PC-3 (cell line): ENCODE measurements at regions not wholly inside any gene's neighbourhood (a gene's known extent, or its start where the extent isn't known, plus 50 kb on each side); places are given as distances from the start of the nearest gene placed in this dataset.

Source experiments
- ATAC-seq: fragments of 200-7000 bp; cut with Tn5 transposase; 2 replicates; pipeline ENCODE4 v1.9.1; 2020; ENCODE audit warnings: mild to moderate bottlenecking, moderate library complexity
- BruUV-seq: library from RNA; stranded (reverse); fragments of 400-500 nt; replicated peaks from 2 replicates; lab custom pipeline; 2021; lab: Mats Ljungman, UMichigan
- CTCF ChIA-PET: fragments of 300-600 bp; sonication (Branson Sonifier 250); formaldehyde crosslinking; loops from one replicate; lab custom pipeline; 2022; ENCODE audit warnings: antibody characterized with exemption; lab: Charles Lee
- POLR2A ChIA-PET: fragments of 300-600 bp; sonication (Branson Sonifier 250); formaldehyde crosslinking; loops from one replicate; lab custom pipeline; 2022; ENCODE audit warnings: antibody characterized with exemption; ENCODE audit not compliant: unreplicated experiment; lab: Charles Lee
- DNase-seq: peaks from one replicate; pipeline ENCODE4 v3.0.0-alpha.2; 2015
- H2AFZ ChIP-seq: fragments of 300-600 bp; sonication (generic); 2 replicates; pipeline ENCODE4 v1.6.0; 2016; ENCODE audit warnings: antibody characterized with exemption, low read length
- H3F3A ChIP-seq: fragments of 300-600 bp; sonication (generic); one replicate; pipeline ENCODE4 v1.6.0; 2017; ENCODE audit warnings: antibody characterized with exemption, low read length, control low read depth, mild to moderate bottlenecking; ENCODE audit not compliant: unreplicated experiment
- H3K27ac ChIP-seq: fragments of 300-600 bp; sonication (generic); 2 replicates; pipeline ENCODE4 v1.5.1; 2016; ENCODE audit warnings: mild to moderate bottlenecking, low read length
- H3K27me3 ChIP-seq: fragments of 300-600 bp; sonication (generic); 2 replicates; pipeline ENCODE4 v1.6.1; 2016; ENCODE audit warnings: low read length, mixed read lengths
- H3K36me3 ChIP-seq: fragments of 300-600 bp; sonication (generic); 2 replicates; pipeline ENCODE4 v1.6.1; 2016; ENCODE audit warnings: low read depth, mixed run types, low read length, mixed read lengths
- H3K4me1 ChIP-seq: fragments of 300-600 bp; sonication (generic); 2 replicates; pipeline ENCODE4 v1.5.1; 2016; ENCODE audit warnings: low read length; ENCODE audit not compliant: insufficient read depth
- H3K4me2 ChIP-seq: fragments of 300-600 bp; sonication (generic); 2 replicates; pipeline ENCODE4 v1.6.0; 2016; ENCODE audit warnings: low read length
- H3K4me3 ChIP-seq: fragments of 300-600 bp; sonication (generic); 2 replicates; pipeline ENCODE4 v1.5.1; 2016; ENCODE audit warnings: mild to moderate bottlenecking, low read length, mixed read lengths
- H3K79me2 ChIP-seq: fragments of 300-600 bp; sonication (generic); 2 replicates; pipeline ENCODE4 v1.6.1; 2017; ENCODE audit warnings: low read length, mixed read lengths
- H3K9ac ChIP-seq: fragments of 300-600 bp; sonication (generic); 2 replicates; pipeline ENCODE4 v1.6.0; 2016; ENCODE audit warnings: mild to moderate bottlenecking, low read length
- H3K9me2 ChIP-seq: fragments of 300-600 bp; sonication (generic); replicated peaks from 2 replicates; pipeline ENCODE4 v1.6.1; 2016; ENCODE audit warnings: mixed run types, low read length, mixed read lengths
- H3K9me3 ChIP-seq: fragments of 300-600 bp; sonication (generic); 2 replicates; pipeline ENCODE4 v1.6.1; 2016; ENCODE audit warnings: low read length, mixed read lengths
- H4K20me1 ChIP-seq: fragments of 300-600 bp; sonication (generic); 2 replicates; pipeline ENCODE4 v1.6.1; 2016; ENCODE audit warnings: low read length, mixed read lengths
- EZH2 ChIP-seq: fragments of 300-600 bp; sonication (generic); IDR thresholded peaks from one replicate; pipeline ENCODE4 v1.6.1; 2017; ENCODE audit warnings: antibody characterized with exemption, mild to moderate bottlenecking, low read length; ENCODE audit not compliant: unreplicated experiment
- EZH2phosphoT487 ChIP-seq: fragments of 300-600 bp; sonication (generic); IDR thresholded peaks from 2 replicates; pipeline ENCODE4 v1.6.1; 2018; ENCODE audit warnings: mild to moderate bottlenecking, antibody characterized with exemption, low read length, borderline replicate concordance
- intact Hi-C: fragments of 100-400 bp; cut with micrococcal nuclease; formaldehyde crosslinking; loops from 2 replicates; pipeline ENCODE4 v1.9.0; 2023
- TF ChIP-seq, protein P1 (sequence below): fragments of 300-600 bp; sonication (generic); conservative IDR thresholded peaks from 2 replicates; pipeline ENCODE4 v1.5.1; 2017; ENCODE audit warnings: antibody characterized with exemption, low read depth, mild to moderate bottlenecking, low read length

DNA sequence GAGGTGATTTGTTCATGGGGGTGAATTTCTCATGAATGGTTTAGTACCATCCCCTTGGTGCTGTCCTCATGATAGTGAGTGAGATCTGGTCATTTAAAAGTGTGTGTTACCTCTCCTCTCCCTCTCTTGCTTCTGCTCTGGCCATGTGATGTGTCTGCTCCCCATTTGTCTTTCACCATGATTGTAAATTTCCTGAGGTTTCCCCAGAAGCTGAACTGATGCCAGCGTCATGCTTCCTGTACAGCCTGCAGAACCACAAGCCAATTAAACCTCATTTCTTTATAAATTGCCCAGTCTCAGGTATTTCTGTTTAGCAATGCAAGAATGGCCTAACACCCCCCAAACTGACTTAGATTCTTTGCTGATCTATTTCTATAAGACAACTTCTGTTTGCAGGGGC is 249.4 kb upstream of the B3GALT2 start:
- H3K9me3 ChIP-seq: peaks cover 6% of the 10 kb centered on the region; the same call in 1 of the 2 replicates
- DNase-seq: no peak
- POLR2A ChIA-PET: no interaction called here
- no peak overlapping the region for H2AFZ ChIP-seq
- no peak overlapping the region for H3K4me2 ChIP-seq
- no peaks in the 10 kb centered on the region for H4K20me1 ChIP-seq
- no peaks in the 10 kb centered on the region for H3K79me2 ChIP-seq
- no TSS peak for BruUV-seq
- no peaks in the 10 kb centered on the region for H3F3A ChIP-seq
- no peaks in the 10 kb centered on the region for H3K9me2 ChIP-seq
- CTCF ChIA-PET: no interaction called here
- TF ChIP-seq EZH2 (no peak), EZH2phosphoT487 (no peak)
- TF ChIP-seq, protein P1, sequence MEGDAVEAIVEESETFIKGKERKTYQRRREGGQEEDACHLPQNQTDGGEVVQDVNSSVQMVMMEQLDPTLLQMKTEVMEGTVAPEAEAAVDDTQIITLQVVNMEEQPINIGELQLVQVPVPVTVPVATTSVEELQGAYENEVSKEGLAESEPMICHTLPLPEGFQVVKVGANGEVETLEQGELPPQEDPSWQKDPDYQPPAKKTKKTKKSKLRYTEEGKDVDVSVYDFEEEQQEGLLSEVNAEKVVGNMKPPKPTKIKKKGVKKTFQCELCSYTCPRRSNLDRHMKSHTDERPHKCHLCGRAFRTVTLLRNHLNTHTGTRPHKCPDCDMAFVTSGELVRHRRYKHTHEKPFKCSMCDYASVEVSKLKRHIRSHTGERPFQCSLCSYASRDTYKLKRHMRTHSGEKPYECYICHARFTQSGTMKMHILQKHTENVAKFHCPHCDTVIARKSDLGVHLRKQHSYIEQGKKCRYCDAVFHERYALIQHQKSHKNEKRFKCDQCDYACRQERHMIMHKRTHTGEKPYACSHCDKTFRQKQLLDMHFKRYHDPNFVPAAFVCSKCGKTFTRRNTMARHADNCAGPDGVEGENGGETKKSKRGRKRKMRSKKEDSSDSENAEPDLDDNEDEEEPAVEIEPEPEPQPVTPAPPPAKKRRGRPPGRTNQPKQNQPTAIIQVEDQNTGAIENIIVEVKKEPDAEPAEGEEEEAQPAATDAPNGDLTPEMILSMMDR: no peak
- H3K27me3 ChIP-seq: no peaks in the 10 kb centered on the region
- H3K36me3 ChIP-seq: no peaks in the 10 kb centered on the region
- peaks cover 7% of the 10 kb centered on the region for H3K4me1 ChIP-seq
- intact Hi-C loops: no loop called here
- no peak overlapping the region for H3K4me3 ChIP-seq
- no peak overlapping the region for H3K9ac ChIP-seq
- no peak overlapping the region for H3K27ac ChIP-seq
- no peak for ATAC-seq

DNA sequence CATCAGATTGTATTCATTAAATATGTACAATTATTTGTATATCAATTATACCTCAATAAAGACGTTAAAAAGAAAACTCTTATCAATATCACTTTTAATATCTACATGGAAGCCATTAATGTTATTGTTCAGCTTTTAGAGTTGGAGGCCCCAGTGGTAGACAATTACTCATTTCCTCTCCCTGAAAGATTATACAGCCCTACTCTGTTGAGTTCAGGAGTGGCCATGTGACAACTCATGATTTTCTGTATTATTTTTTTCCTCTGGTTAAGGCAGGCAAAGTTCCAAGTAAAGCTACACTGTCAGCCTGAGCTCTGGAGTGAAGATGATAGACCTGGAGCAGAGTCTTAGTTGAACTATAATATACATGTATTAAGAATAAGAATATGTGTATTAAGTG is 247.9 kb upstream of the B3GALT2 start:
- TF ChIP-seq EZH2 (no peak), EZH2phosphoT487 (no peak)
- TF ChIP-seq, protein P1: no peak
- no peak for DNase-seq
- H3F3A ChIP-seq: no peaks in the 10 kb centered on the region
- H3K9me3 ChIP-seq: peaks cover 6% of the 10 kb centered on the region; the same call in 1 of the 2 replicates
- H4K20me1 ChIP-seq: no peaks in the 10 kb centered on the region
- no peak overlapping the region for H3K4me2 ChIP-seq
- ChIA-PET POLR2A (no interaction called here), CTCF (no interaction called here)
- no peaks in the 10 kb centered on the region for H3K9me2 ChIP-seq
- no peak for ATAC-seq
- peaks cover 7% of the 10 kb centered on the region for H3K4me1 ChIP-seq
- H2AFZ ChIP-seq: no peak overlapping the region
- intact Hi-C loops: no loop called here
- no peaks in the 10 kb centered on the region for H3K36me3 ChIP-seq
- no peak overlapping the region for H3K27ac ChIP-seq
- no peak overlapping the region for H3K9ac ChIP-seq
- BruUV-seq: no TSS peak
- no peaks in the 10 kb centered on the region for H3K27me3 ChIP-seq
- no peaks in the 10 kb centered on the region for H3K79me2 ChIP-seq
- no peak overlapping the region for H3K4me3 ChIP-seq

DNA sequence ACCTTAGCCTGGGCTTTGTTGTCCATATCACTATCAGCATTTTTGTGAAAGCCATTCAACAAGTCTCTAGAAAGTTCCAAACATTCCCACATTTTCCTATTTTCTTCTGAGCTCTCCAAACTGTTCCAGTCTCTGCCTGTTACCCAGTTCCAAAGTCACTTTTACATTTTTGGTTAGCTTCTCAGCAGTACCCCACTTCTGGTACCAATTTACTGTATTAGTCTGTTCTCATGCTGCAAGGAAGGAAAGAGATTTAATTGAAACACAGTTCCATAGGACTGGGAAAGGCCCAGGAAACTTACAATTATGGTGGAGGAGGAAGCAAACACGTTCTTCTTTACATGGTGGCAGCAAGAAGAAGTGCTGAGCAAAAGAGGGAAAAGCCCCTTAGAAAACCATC is 247.2 kb upstream of the B3GALT2 start:
- Histone ChIP-seq H3F3A (no peaks in the 10 kb centered on the region), H4K20me1 (no peaks in the 10 kb centered on the region), H3K4me3 (no peak overlapping the region), H3K79me2 (no peaks in the 10 kb centered on the region), H3K27me3 (no peaks in the 10 kb centered on the region), H3K4me2 (no peak overlapping the region), H3K27ac (no peak overlapping the region), H3K9ac (no peak overlapping the region), H3K9me2 (no peaks in the 10 kb centered on the region), H3K4me1 (peaks cover 7% of the 10 kb centered on the region), H3K9me3 (peaks cover 6% of the 10 kb centered on the region; the same call in 1 of the 2 replicates), H2AFZ (no peak overlapping the region), H3K36me3 (no peaks in the 10 kb centered on the region)
- intact Hi-C loops: no loop called here
- no peak for DNase-seq
- ChIA-PET POLR2A (no interaction called here), CTCF (no interaction called here)
- ATAC-seq: no peak
- BruUV-seq: no TSS peak
- TF ChIP-seq, protein P1: no peak
- no peak for TF ChIP-seq EZH2phosphoT487
- no peak for TF ChIP-seq EZH2
